Hepatocyte (in vitro differentiated cells): ENCODE measurements at regions not wholly inside any gene's neighbourhood (a gene's known extent, or its start where the extent isn't known, plus 50 kb on each side); places are given as distances from the start of the nearest gene placed in this dataset.

ENCODE experiments used
- DNase-seq: peaks from one replicate; pipeline ENCODE4 v3.0.0-alpha.2; 2016; ENCODE audit warnings: low spot score
- H2AFZ ChIP-seq: fragments of 200-600 bp; sonication (generic); 2 replicates; pipeline ENCODE4 v1.6.0; 2016; ENCODE audit warnings: antibody characterized with exemption, mild to moderate bottlenecking
- H3K27ac ChIP-seq: fragments of 200-600 bp; sonication (generic); 2 replicates; pipeline ENCODE4 v1.5.1; 2016; ENCODE audit warnings: mild to moderate bottlenecking
- H3K27me3 ChIP-seq: fragments of 200-600 bp; sonication (generic); 2 replicates; pipeline ENCODE4 v1.6.1; 2016
- H3K36me3 ChIP-seq: fragments of 200-600 bp; sonication (generic); replicated peaks from 2 replicates; pipeline ENCODE4 v1.5.1; 2016; ENCODE audit warnings: low read depth; ENCODE audit not compliant: insufficient read depth
- H3K4me1 ChIP-seq: fragments of 200-600 bp; sonication (generic); 2 replicates; pipeline ENCODE4 v1.5.1; 2016; ENCODE audit warnings: mild to moderate bottlenecking, moderate library complexity; ENCODE audit not compliant: insufficient read depth
- H3K4me2 ChIP-seq: fragments of 200-600 bp; sonication (generic); 2 replicates; pipeline ENCODE4 v1.6.0; 2016
- H3K4me3 ChIP-seq: fragments of 200-600 bp; sonication (generic); 2 replicates; pipeline ENCODE4 v1.5.1; 2016; ENCODE audit warnings: mild to moderate bottlenecking
- H3K79me2 ChIP-seq: fragments of 200-600 bp; sonication (generic); 2 replicates; pipeline ENCODE4 v1.6.0; 2017; ENCODE audit warnings: mild to moderate bottlenecking
- H3K9me2 ChIP-seq: fragments of 200-600 bp; sonication (generic); replicated peaks from 2 replicates; pipeline ENCODE4 v1.6.0; 2017; ENCODE audit warnings: mild to moderate bottlenecking; ENCODE audit not compliant: insufficient read depth
- H3K9me3 ChIP-seq: fragments of 200-600 bp; sonication (generic); 2 replicates; pipeline ENCODE4 v1.5.1; 2016; ENCODE audit warnings: low read depth, mild to moderate bottlenecking
- H4K20me1 ChIP-seq: fragments of 200-600 bp; sonication (generic); 2 replicates; pipeline ENCODE4 v1.6.0; 2016; ENCODE audit warnings: mild to moderate bottlenecking; ENCODE audit not compliant: insufficient read depth, poor library complexity, severe bottlenecking
- EZH2 ChIP-seq: fragments of 200-600 bp; sonication (generic); IDR thresholded peaks from 2 replicates; pipeline ENCODE4 v1.6.1; 2016; ENCODE audit warnings: antibody characterized with exemption, mild to moderate bottlenecking, borderline replicate concordance
- EZH2phosphoT487 ChIP-seq: fragments of 200-600 bp; sonication (generic); IDR thresholded peaks from one replicate; pipeline ENCODE4 v1.6.1; 2018; ENCODE audit warnings: antibody characterized with exemption, mild to moderate bottlenecking, low read depth, moderate library complexity; ENCODE audit not compliant: unreplicated experiment, severe bottlenecking
- WGBS: methylation state at CpG from one replicate; pipeline ENCODE4 v1.1.6; 2016; ENCODE audit warnings: low lambda C conversion rate; ENCODE audit errors: missing lambda C conversion rate; 5-methylcytosine and 5-hydroxymethylcytosine counted together
- TF ChIP-seq, protein P1 (sequence below): fragments of 200-600 bp; sonication (generic); IDR thresholded peaks from 2 replicates; pipeline ENCODE4 v1.5.1; 2016; ENCODE audit warnings: antibody characterized with exemption, mild to moderate bottlenecking; ENCODE audit not compliant: poor library complexity

- peak; percentile 77 for DNase-seq
- WGBS, result 27% methylated on average over 7 of the region's 7 CpGs
These were observed 76.2 kb upstream of the SCOC start for GRCh38 chr4:140297221-140297570.

DNA sequence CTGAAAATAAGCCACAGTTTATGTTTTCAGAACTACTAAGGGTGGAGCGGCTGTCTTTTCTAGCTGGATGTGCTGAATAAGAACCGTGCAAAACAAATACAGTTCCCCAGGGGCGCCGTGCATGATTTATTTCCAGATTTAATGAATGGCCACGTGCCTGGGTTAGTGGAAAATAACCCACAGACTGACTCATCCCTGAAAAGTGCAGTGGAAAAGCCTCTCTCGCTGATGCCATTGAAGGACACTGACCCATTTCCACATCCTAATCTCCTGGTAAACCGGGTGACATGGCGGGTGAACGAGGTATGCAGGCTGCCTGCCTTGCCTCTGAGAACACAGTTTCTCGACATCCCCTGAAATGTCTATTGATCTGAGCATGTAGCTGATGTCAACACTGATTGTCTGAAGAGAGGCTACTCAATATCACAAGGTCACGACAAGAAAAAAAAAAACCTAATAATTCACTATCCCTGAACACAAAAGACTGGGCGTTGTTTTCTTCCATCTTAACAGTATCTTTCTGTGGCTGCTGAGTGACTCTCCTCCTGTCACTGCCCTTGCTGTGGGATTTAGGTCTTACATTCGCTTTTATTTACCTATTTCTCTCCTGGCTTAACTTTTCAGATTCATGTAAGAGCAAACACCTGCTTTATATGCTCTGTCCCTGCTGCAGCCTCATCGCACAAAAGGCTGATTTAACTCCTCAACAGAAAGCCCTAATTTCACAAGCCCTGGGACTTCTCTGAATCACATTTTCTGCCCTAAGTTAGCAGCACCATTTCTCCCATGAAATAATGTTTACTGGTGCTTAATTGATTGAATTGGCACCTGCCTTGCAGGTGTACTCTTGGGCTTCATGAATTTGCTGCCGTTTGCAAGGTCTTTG, 76.9 kb upstream of the SCOC start:
- DNase-seq, result peak; percentile 70
- H3K9me3 ChIP-seq, result no peaks in the 10 kb centered on the region
- WGBS, result 36% methylated on average over 15 of the region's 15 CpGs
- H3K4me1 ChIP-seq, result peaks cover 6% of the 10 kb centered on the region
- H3K9me2 ChIP-seq, result no peaks in the 10 kb centered on the region
- no peaks in the 10 kb centered on the region for H3K79me2 ChIP-seq
- peak overlapping the region; percentile 46 for H2AFZ ChIP-seq
- H3K36me3 ChIP-seq, result no peaks in the 10 kb centered on the region
- peak overlapping the region; percentile 70 for H3K4me2 ChIP-seq
- H4K20me1 ChIP-seq, result no peaks in the 10 kb centered on the region
- TF ChIP-seq, protein P1, sequence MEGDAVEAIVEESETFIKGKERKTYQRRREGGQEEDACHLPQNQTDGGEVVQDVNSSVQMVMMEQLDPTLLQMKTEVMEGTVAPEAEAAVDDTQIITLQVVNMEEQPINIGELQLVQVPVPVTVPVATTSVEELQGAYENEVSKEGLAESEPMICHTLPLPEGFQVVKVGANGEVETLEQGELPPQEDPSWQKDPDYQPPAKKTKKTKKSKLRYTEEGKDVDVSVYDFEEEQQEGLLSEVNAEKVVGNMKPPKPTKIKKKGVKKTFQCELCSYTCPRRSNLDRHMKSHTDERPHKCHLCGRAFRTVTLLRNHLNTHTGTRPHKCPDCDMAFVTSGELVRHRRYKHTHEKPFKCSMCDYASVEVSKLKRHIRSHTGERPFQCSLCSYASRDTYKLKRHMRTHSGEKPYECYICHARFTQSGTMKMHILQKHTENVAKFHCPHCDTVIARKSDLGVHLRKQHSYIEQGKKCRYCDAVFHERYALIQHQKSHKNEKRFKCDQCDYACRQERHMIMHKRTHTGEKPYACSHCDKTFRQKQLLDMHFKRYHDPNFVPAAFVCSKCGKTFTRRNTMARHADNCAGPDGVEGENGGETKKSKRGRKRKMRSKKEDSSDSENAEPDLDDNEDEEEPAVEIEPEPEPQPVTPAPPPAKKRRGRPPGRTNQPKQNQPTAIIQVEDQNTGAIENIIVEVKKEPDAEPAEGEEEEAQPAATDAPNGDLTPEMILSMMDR, result no peak
- H3K27me3 ChIP-seq, result no peaks in the 10 kb centered on the region
- H3K4me3 ChIP-seq, result no peak overlapping the region
- H3K27ac ChIP-seq, result peak overlapping the region; percentile 82

More at GRCh38 chr4:140297221-140297570, 76.2 kb upstream of the SCOC start:
- Histone ChIP-seq H3K27ac (peak overlapping the region; percentile 82), H3K36me3 (no peaks in the 10 kb centered on the region), H3K9me2 (no peaks in the 10 kb centered on the region), H3K79me2 (no peaks in the 10 kb centered on the region), H3K27me3 (no peaks in the 10 kb centered on the region), H3K9me3 (no peaks in the 10 kb centered on the region), H4K20me1 (no peaks in the 10 kb centered on the region), H2AFZ (peak overlapping the region; percentile 46), H3K4me1 (peaks cover 6% of the 10 kb centered on the region), H3K4me3 (no peak overlapping the region), H3K4me2 (peak overlapping the region; percentile 70)
- TF ChIP-seq EZH2 (no peak), EZH2phosphoT487 (no peak)
- TF ChIP-seq, protein P1, result no peak

GRCh38 chr4:140293979-140294378, 79.5 kb upstream of the SCOC start:
- no peak overlapping the region for H3K4me2 ChIP-seq
- no peaks in the 10 kb centered on the region for H3K9me2 ChIP-seq
- no peaks in the 10 kb centered on the region for H4K20me1 ChIP-seq
- H3K27me3 ChIP-seq, result no peaks in the 10 kb centered on the region
- H2AFZ ChIP-seq, result no peak overlapping the region
- H3K9me3 ChIP-seq, result no peaks in the 10 kb centered on the region
- DNase-seq, result no peak
- 93% methylated on average over 2 of the region's 2 CpGs for WGBS
- H3K36me3 ChIP-seq, result no peaks in the 10 kb centered on the region
- H3K79me2 ChIP-seq, result no peaks in the 10 kb centered on the region
- TF ChIP-seq EZH2phosphoT487 (no peak), EZH2 (no peak)
- TF ChIP-seq, protein P1, result no peak
- H3K27ac ChIP-seq, result no peak overlapping the region
- peaks cover 6% of the 10 kb centered on the region for H3K4me1 ChIP-seq
- H3K4me3 ChIP-seq, result no peak overlapping the region
